ENCODE measurements at regions not wholly inside any gene's neighbourhood (a gene's known extent, or its start where the extent isn't known, plus 50 kb on each side); places are given as distances from the start of the nearest gene placed in this dataset.

GRCh38 chr6:25192590-25193459, 86.3 kb upstream of the CARMIL1 start:
- Histone ChIP-seq H3K27ac (no peak overlapping the region), H3K9me3 (ENCODE audit: low read depth) (no peaks in the 10 kb centered on the region), H3K79me2 (ENCODE audit: low read depth) (no peaks in the 10 kb centered on the region), H3K4me3 (no peak overlapping the region), H3K36me3 (no peaks in the 10 kb centered on the region), H3K4me1 (no peaks in the 10 kb centered on the region), H3K4me2 (no peak overlapping the region), H3F3A (ENCODE audit: low read depth) (no peaks in the 10 kb centered on the region), H2AFZ (replicated peaks) (no peak overlapping the region), H3K9ac (no peak overlapping the region), H4K20me1 (ENCODE audit: low read depth) (no peaks in the 10 kb centered on the region), H3K27me3 (no peaks in the 10 kb centered on the region)
- no peak overlapping the region for H3K4me3 Mint-ChIP-seq
- peaks cover 4% of the 10 kb centered on the region for H3K4me1 Mint-ChIP-seq
- no peak overlapping the region for H3K27ac Mint-ChIP-seq
- peaks cover 2% of the 10 kb centered on the region for H3K27me3 Mint-ChIP-seq (ENCODE audit: insufficient read depth, low read depth)
- no peaks in the 10 kb centered on the region for H3K36me3 Mint-ChIP-seq
- TF ChIP-seq EZH2phosphoT487 (IDR thresholded peaks at IDR 0.05) (no peak), CTCF (IDR thresholded peaks at IDR 0.05) (no peak), EZH2 (IDR thresholded peaks at IDR 0.05) (no peak)
- DNase-seq (ENCODE audit: low spot score), result no peak
- peaks cover 3% of the 10 kb centered on the region for H3K9me3 Mint-ChIP-seq

GRCh38 chr6:25193460-25194171, 85.6 kb upstream of the CARMIL1 start:
- H4K20me1 ChIP-seq (ENCODE audit: low read depth), result no peaks in the 10 kb centered on the region
- H3K4me2 ChIP-seq, result no peak overlapping the region
- TF ChIP-seq EZH2 (IDR thresholded peaks at IDR 0.05), result no peak
- no peak for TF ChIP-seq EZH2phosphoT487 (IDR thresholded peaks at IDR 0.05)
- no peak for TF ChIP-seq CTCF (IDR thresholded peaks at IDR 0.05)
- H3F3A ChIP-seq (ENCODE audit: low read depth), result no peaks in the 10 kb centered on the region
- H3K9me3 ChIP-seq (ENCODE audit: low read depth), result no peaks in the 10 kb centered on the region
- no peaks in the 10 kb centered on the region for H3K27me3 ChIP-seq
- H3K79me2 ChIP-seq (ENCODE audit: low read depth), result no peaks in the 10 kb centered on the region
- H2AFZ ChIP-seq (replicated peaks), result no peak overlapping the region
- no peaks in the 10 kb centered on the region for H3K36me3 ChIP-seq
- H3K36me3 Mint-ChIP-seq, result no peaks in the 10 kb centered on the region
- no peak for DNase-seq (ENCODE audit: low spot score)
- no peak overlapping the region for H3K27ac ChIP-seq
- H3K27me3 Mint-ChIP-seq (ENCODE audit: insufficient read depth, low read depth), result peaks cover 2% of the 10 kb centered on the region
- H3K9me3 Mint-ChIP-seq, result peaks cover 3% of the 10 kb centered on the region
- no peak overlapping the region for H3K27ac Mint-ChIP-seq
- H3K4me3 ChIP-seq, result no peak overlapping the region
- no peak overlapping the region for H3K9ac ChIP-seq
- H3K4me3 Mint-ChIP-seq, result no peak overlapping the region
- peaks cover 4% of the 10 kb centered on the region for H3K4me1 Mint-ChIP-seq
- no peaks in the 10 kb centered on the region for H3K4me1 ChIP-seq

GRCh38 chr6:25194172-25194678, 84.9 kb upstream of the CARMIL1 start:
- H2AFZ ChIP-seq (replicated peaks), result no peak overlapping the region
- H3K79me2 ChIP-seq (ENCODE audit: low read depth), result no peaks in the 10 kb centered on the region
- TF ChIP-seq EZH2phosphoT487 (IDR thresholded peaks at IDR 0.05) (no peak), CTCF (IDR thresholded peaks at IDR 0.05) (no peak), EZH2 (IDR thresholded peaks at IDR 0.05) (no peak)
- no peak overlapping the region for H3K9ac ChIP-seq
- no peak overlapping the region for H3K27ac ChIP-seq
- H3K9me3 ChIP-seq (ENCODE audit: low read depth), result no peaks in the 10 kb centered on the region
- Mint-ChIP-seq H3K4me1 (peaks cover 4% of the 10 kb centered on the region), H3K27me3 (ENCODE audit: insufficient read depth, low read depth) (peaks cover 2% of the 10 kb centered on the region), H3K9me3 (peaks cover 3% of the 10 kb centered on the region), H3K36me3 (no peaks in the 10 kb centered on the region), H3K4me3 (no peak overlapping the region), H3K27ac (no peak overlapping the region)
- no peaks in the 10 kb centered on the region for H3K4me1 ChIP-seq
- DNase-seq (ENCODE audit: low spot score), result no peak
- no peaks in the 10 kb centered on the region for H3K27me3 ChIP-seq
- H3K4me3 ChIP-seq, result no peak overlapping the region
- no peaks in the 10 kb centered on the region for H3F3A ChIP-seq (ENCODE audit: low read depth)
- no peak overlapping the region for H3K4me2 ChIP-seq
- H4K20me1 ChIP-seq (ENCODE audit: low read depth), result no peaks in the 10 kb centered on the region
- no peaks in the 10 kb centered on the region for H3K36me3 ChIP-seq

Measured in neural progenitor cell (in vitro differentiated cells).